ENCODE measurements at regions not wholly inside any gene's neighbourhood (a gene's known extent, or its start where the extent isn't known, plus 50 kb on each side); places are given as distances from the start of the nearest gene placed in this dataset.

DNA sequence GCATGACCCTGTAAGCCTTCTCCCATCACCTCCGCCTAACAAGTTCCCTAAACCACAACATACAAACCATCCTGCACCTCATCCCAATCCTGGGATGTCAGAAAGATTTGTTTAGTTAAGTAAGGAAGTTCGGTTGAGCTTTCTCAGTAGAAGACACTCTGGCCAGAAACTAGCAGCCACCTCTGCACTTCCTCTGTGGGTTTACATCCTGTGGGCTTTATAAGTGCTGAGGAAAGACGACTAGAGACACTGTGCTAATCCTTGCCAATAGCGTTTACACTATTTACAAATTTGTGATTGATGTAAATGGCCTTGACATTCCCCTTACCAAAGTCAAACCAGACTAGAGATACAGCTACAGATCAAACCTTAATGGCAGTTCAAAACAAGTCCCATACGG, 246.0 kb downstream of the KDM5D start:
- TF ChIP-seq, protein P1, sequence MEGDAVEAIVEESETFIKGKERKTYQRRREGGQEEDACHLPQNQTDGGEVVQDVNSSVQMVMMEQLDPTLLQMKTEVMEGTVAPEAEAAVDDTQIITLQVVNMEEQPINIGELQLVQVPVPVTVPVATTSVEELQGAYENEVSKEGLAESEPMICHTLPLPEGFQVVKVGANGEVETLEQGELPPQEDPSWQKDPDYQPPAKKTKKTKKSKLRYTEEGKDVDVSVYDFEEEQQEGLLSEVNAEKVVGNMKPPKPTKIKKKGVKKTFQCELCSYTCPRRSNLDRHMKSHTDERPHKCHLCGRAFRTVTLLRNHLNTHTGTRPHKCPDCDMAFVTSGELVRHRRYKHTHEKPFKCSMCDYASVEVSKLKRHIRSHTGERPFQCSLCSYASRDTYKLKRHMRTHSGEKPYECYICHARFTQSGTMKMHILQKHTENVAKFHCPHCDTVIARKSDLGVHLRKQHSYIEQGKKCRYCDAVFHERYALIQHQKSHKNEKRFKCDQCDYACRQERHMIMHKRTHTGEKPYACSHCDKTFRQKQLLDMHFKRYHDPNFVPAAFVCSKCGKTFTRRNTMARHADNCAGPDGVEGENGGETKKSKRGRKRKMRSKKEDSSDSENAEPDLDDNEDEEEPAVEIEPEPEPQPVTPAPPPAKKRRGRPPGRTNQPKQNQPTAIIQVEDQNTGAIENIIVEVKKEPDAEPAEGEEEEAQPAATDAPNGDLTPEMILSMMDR (IDR thresholded peaks at IDR 0.05) = no peak
- no peak for TF ChIP-seq ZFX (IDR thresholded peaks at IDR 0.05; ENCODE audit: borderline replicate concordance)
